GM12873 (cell line): ENCODE measurements at regions not wholly inside any gene's neighbourhood (a gene's known extent, or its start where the extent isn't known, plus 50 kb on each side); places are given as distances from the start of the nearest gene placed in this dataset.

Source experiments
- TF ChIP-seq, protein P1 (sequence below): IDR thresholded peaks from 2 replicates; pipeline ENCODE4 v1.5.1; 2012; ENCODE audit warnings: low read depth, mild to moderate bottlenecking, moderate library complexity, low read length, control low read depth; ENCODE audit not compliant: insufficient read depth; ENCODE audit errors: missing control alignments

- TF ChIP-seq, protein P1, sequence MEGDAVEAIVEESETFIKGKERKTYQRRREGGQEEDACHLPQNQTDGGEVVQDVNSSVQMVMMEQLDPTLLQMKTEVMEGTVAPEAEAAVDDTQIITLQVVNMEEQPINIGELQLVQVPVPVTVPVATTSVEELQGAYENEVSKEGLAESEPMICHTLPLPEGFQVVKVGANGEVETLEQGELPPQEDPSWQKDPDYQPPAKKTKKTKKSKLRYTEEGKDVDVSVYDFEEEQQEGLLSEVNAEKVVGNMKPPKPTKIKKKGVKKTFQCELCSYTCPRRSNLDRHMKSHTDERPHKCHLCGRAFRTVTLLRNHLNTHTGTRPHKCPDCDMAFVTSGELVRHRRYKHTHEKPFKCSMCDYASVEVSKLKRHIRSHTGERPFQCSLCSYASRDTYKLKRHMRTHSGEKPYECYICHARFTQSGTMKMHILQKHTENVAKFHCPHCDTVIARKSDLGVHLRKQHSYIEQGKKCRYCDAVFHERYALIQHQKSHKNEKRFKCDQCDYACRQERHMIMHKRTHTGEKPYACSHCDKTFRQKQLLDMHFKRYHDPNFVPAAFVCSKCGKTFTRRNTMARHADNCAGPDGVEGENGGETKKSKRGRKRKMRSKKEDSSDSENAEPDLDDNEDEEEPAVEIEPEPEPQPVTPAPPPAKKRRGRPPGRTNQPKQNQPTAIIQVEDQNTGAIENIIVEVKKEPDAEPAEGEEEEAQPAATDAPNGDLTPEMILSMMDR: no peak
These were observed 68.0 kb upstream of the ZNF157 start for GRCh38 chrX:47302396-47302795.

- TF ChIP-seq, protein P1: peak; percentile 63
These were observed 58.2 kb upstream of the ZNF157 start for GRCh38 chrX:47311932-47312774.

DNA sequence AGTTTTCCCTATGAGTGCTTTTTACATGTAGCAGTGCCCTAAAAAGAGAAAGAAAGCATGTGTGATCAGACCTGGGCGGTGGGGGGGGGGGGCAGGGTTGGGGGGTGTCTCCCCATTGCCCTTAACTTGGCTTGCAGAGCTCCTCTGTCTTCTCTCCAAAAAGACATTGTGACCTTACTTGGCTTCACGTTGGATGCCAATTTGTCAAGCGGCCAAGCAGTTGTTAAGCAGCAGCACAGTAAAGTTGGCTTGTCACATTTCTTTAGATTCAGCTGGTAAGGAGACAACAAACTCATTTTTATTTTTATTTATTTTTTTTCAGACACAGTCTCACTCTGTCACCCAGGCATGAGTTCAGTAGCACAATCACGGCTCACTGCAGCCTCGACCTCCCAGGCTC, 57.3 kb upstream of the ZNF157 start:
- TF ChIP-seq, protein P1: no peak

DNA sequence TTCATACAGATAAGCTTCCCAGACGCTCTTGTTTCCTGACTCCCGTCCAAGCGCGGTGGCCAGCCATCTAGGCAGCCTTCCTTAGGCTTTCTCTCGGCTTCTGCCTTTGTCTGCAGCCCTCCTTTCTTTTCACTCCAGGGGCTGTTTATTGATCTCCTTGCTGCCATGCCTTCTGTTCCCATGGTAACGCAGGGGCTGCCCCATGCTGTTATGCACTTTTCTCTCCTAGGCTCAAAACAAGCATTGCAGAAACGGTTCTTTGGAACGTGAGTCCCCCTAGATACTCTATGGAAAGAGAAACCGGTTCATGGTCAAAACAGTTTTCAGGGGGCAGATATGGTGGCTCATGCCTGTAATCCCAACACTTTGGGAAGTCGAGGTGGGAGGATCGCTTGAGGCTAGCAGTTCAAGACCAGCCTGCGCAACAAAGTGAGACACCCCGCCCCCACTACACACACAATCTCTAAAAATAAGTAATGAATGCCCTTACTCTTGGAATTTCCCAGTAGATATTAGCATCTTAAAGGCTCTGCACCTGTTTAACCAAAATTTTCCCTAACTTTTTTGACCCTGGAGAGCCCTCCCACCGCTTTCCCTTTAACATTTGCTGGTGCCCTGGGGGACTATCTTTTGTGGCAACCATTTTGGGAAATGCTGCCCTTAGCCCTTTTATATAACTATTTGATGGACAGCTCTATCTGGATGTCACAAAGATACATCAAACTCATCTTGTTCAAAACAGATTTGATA, 53.9 kb upstream of the ZNF157 start:
- TF ChIP-seq, protein P1: no peak
